OCI-LY1 (cell line): ENCODE measurements at regions not wholly inside any gene's neighbourhood (a gene's known extent, or its start where the extent isn't known, plus 50 kb on each side); places are given as distances from the start of the nearest gene placed in this dataset.

Experiments used
- H2AFZ ChIP-seq: fragments of 200-600 bp; sonication (generic), shearing (Covaris generic); 2 replicates; pipeline ENCODE4 v1.6.0; 2014; ENCODE audit warnings: antibody characterized with exemption, mild to moderate bottlenecking, low read length
- H3F3A ChIP-seq: fragments of 200-600 bp; sonication (generic), shearing (Covaris generic); 2 replicates; pipeline ENCODE4 v1.6.0; 2014; ENCODE audit warnings: mild to moderate bottlenecking, antibody characterized with exemption, low read length, moderate library complexity; ENCODE audit not compliant: insufficient read depth
- H3K27ac ChIP-seq: fragments of 200-600 bp; sonication (generic); 2 replicates; pipeline ENCODE4 v1.5.1; 2014; ENCODE audit warnings: low read length, mixed run types, mild to moderate bottlenecking, low read depth; ENCODE audit not compliant: poor library complexity, severe bottlenecking
- H3K27me3 ChIP-seq: fragments of 200-600 bp; sonication (generic); 2 replicates; pipeline ENCODE4 v1.6.0; 2014; ENCODE audit warnings: antibody characterized with exemption, mild to moderate bottlenecking, low read length, moderate library complexity; ENCODE audit not compliant: insufficient read depth
- H3K36me3 ChIP-seq: fragments of 200-600 bp; sonication (generic); 2 replicates; pipeline ENCODE4 v1.6.1; 2014; ENCODE audit warnings: mild to moderate bottlenecking, antibody characterized with exemption, low read length, moderate library complexity, mixed read lengths; ENCODE audit not compliant: insufficient read depth
- H3K4me1 ChIP-seq: fragments of 200-600 bp; sonication (generic); 2 replicates; pipeline ENCODE4 v1.5.1; 2014; ENCODE audit warnings: mild to moderate bottlenecking, low read length, moderate library complexity; ENCODE audit not compliant: insufficient read depth, severe bottlenecking
- H3K4me2 ChIP-seq: fragments of 200-600 bp; sonication (generic), shearing (Covaris generic); 2 replicates; pipeline ENCODE4 v1.6.1; 2014; ENCODE audit warnings: low read length
- H3K4me3 ChIP-seq: fragments of 200-600 bp; sonication (generic); 2 replicates; pipeline ENCODE4 v1.5.1; 2014; ENCODE audit warnings: low read length, low read depth, mild to moderate bottlenecking, mixed read lengths; ENCODE audit not compliant: poor library complexity, severe bottlenecking
- H3K79me2 ChIP-seq: fragments of 200-600 bp; shearing (Covaris generic); 2 replicates; pipeline ENCODE4 v1.6.1; 2016; ENCODE audit warnings: mixed run types, low read length, mixed read lengths; ENCODE audit not compliant: insufficient read depth
- H3K9ac ChIP-seq: fragments of 200-600 bp; sonication (generic), shearing (Covaris generic); 2 replicates; pipeline ENCODE4 v1.6.1; 2014; ENCODE audit warnings: mild to moderate bottlenecking, low read length, mixed read lengths
- H3K9me2 ChIP-seq: fragments of 200-600 bp; sonication (generic), shearing (Covaris generic); 2 replicates; pipeline ENCODE4 v1.6.1; 2014; ENCODE audit warnings: low read depth, mild to moderate bottlenecking, low read length, mixed read lengths
- H3K9me3 ChIP-seq: fragments of 200-600 bp; shearing (Covaris generic); 2 replicates; pipeline ENCODE4 v1.6.1; 2014; ENCODE audit warnings: low read length, mixed read lengths
- H4K20me1 ChIP-seq: fragments of 200-600 bp; sonication (generic), shearing (Covaris generic); 2 replicates; pipeline ENCODE4 v1.6.0; 2016; ENCODE audit warnings: mild to moderate bottlenecking, low read length; ENCODE audit not compliant: insufficient read depth
- CTCF ChIP-seq: fragments of 200-600 bp; sonication (generic), shearing (Covaris generic); IDR thresholded peaks from 2 replicates; pipeline ENCODE4 v1.5.1; 2017; ENCODE audit warnings: mild to moderate bottlenecking, antibody characterized with exemption, low read length, moderate library complexity, mixed read lengths
- EZH2 ChIP-seq: fragments of 200-600 bp; sonication (generic), shearing (Covaris generic); IDR thresholded peaks from 2 replicates; pipeline ENCODE4 v1.8.0; 2017; ENCODE audit warnings: borderline replicate concordance, mixed run types, mild to moderate bottlenecking, antibody characterized with exemption, low read length, moderate library complexity, mixed read lengths

GRCh38 chr3:165682734-165683133 lies 154.5 kb downstream of the BCHE start:
- Histone ChIP-seq H3K4me2 (no peak overlapping the region), H3K9ac (no peak overlapping the region), H3K9me2 (no peaks in the 10 kb centered on the region), H3K9me3 (no peaks in the 10 kb centered on the region), H3K4me3 (no peak overlapping the region), H3K27me3 (no peaks in the 10 kb centered on the region), H3K27ac (no peak overlapping the region), H3K4me1 (no peaks in the 10 kb centered on the region), H4K20me1 (no peaks in the 10 kb centered on the region), H3K79me2 (no peaks in the 10 kb centered on the region), H2AFZ (no peak overlapping the region), H3F3A (no peaks in the 10 kb centered on the region), H3K36me3 (no peaks in the 10 kb centered on the region)
- no peak for TF ChIP-seq EZH2
- no peak for TF ChIP-seq CTCF

DNA sequence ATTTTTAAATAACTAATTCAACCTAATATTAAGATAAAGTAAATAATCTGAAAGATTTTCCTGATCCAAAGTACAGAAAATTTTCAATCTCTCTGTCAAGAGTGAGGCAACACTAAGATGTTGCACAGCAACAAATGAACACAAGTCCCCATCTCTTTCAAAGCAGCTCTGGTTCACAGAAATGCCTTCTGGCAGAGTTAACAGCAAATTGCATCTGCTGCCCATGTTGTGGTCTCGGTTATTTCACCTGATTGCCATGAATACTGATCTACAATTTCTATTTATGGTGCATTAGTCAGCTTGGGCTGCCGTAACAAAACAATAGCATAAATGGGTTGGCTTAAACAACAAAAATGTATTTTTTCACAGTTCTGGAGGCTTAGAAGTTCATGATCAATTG lies 167.3 kb downstream of the BCHE start:
- Histone ChIP-seq H3K9me3 (no peaks in the 10 kb centered on the region), H3K4me1 (no peaks in the 10 kb centered on the region), H3K9ac (no peak overlapping the region)

GRCh38 chr3:165669504-165669903 lies 167.7 kb downstream of the BCHE start:
- no peaks in the 10 kb centered on the region for H4K20me1 ChIP-seq
- H3K79me2 ChIP-seq = no peaks in the 10 kb centered on the region
- no peaks in the 10 kb centered on the region for H3K9me2 ChIP-seq
- no peak overlapping the region for H3K27ac ChIP-seq
- H3K4me1 ChIP-seq = no peaks in the 10 kb centered on the region
- H3K9ac ChIP-seq = no peak overlapping the region
- no peak overlapping the region for H3K4me2 ChIP-seq
- no peak overlapping the region for H2AFZ ChIP-seq
- H3F3A ChIP-seq = no peaks in the 10 kb centered on the region
- H3K4me3 ChIP-seq = no peak overlapping the region
- no peaks in the 10 kb centered on the region for H3K27me3 ChIP-seq
- TF ChIP-seq EZH2 (no peak), CTCF (no peak)
- no peaks in the 10 kb centered on the region for H3K36me3 ChIP-seq
- H3K9me3 ChIP-seq = no peaks in the 10 kb centered on the region

More for the DNA sequence above, 167.3 kb downstream of the BCHE start:
- no peak overlapping the region for H3K4me3 ChIP-seq
- TF ChIP-seq EZH2 (no peak), CTCF (no peak)
- H3K27me3 ChIP-seq = no peaks in the 10 kb centered on the region
- H3K9me2 ChIP-seq = no peaks in the 10 kb centered on the region
- H3K79me2 ChIP-seq = no peaks in the 10 kb centered on the region
- H3K4me2 ChIP-seq = no peak overlapping the region
- H2AFZ ChIP-seq = no peak overlapping the region
- no peaks in the 10 kb centered on the region for H3K36me3 ChIP-seq
- no peaks in the 10 kb centered on the region for H4K20me1 ChIP-seq
- no peak overlapping the region for H3K27ac ChIP-seq
- H3F3A ChIP-seq = no peaks in the 10 kb centered on the region
